Loucy (cell line): ENCODE measurements at regions not wholly inside any gene's neighbourhood (a gene's known extent, or its start where the extent isn't known, plus 50 kb on each side); places are given as distances from the start of the nearest gene placed in this dataset.

Experiments
- H2AFZ ChIP-seq: fragments of 200-600 bp; sonication (generic); 2 replicates; pipeline ENCODE4 v1.6.0; 2016; ENCODE audit warnings: antibody characterized with exemption, mild to moderate bottlenecking, low read length, moderate library complexity
- H3F3A ChIP-seq: fragments of 200-600 bp; 2 replicates; pipeline ENCODE4 v1.6.0; 2016; ENCODE audit warnings: antibody characterized with exemption, low read depth, mild to moderate bottlenecking
- H3K27me3 ChIP-seq: fragments of 200-600 bp; sonication (generic); 2 replicates; pipeline ENCODE4 v1.6.1; 2014; ENCODE audit warnings: low read length, mild to moderate bottlenecking; ENCODE audit not compliant: insufficient read depth, poor library complexity, severe bottlenecking
- H3K36me3 ChIP-seq: fragments of 200-600 bp; sonication (generic); 2 replicates; pipeline ENCODE4 v1.6.1; 2016; ENCODE audit warnings: low read length; ENCODE audit not compliant: insufficient read depth
- H3K4me1 ChIP-seq: fragments of 200-600 bp; sonication (generic); 2 replicates; pipeline ENCODE4 v1.5.1; 2014; ENCODE audit warnings: low read length, mild to moderate bottlenecking; ENCODE audit not compliant: insufficient read depth, poor library complexity, severe bottlenecking
- H3K4me2 ChIP-seq: fragments of 200-600 bp; sonication (generic); 2 replicates; pipeline ENCODE4 v1.6.0; 2014; ENCODE audit warnings: antibody characterized with exemption, low read length, low read depth, mild to moderate bottlenecking; ENCODE audit not compliant: poor library complexity, severe bottlenecking
- H3K4me3 ChIP-seq: fragments of 200-600 bp; sonication (generic); 2 replicates; pipeline ENCODE4 v1.5.1; 2014; ENCODE audit warnings: low read length, mild to moderate bottlenecking, mixed read lengths; ENCODE audit not compliant: poor library complexity, severe bottlenecking
- H3K79me2 ChIP-seq: fragments of 200-600 bp; sonication (generic); 2 replicates; pipeline ENCODE4 v1.6.1; 2014; ENCODE audit warnings: low read length; ENCODE audit not compliant: insufficient read depth
- H3K9ac ChIP-seq: fragments of 200-600 bp; sonication (generic); 2 replicates; pipeline ENCODE4 v1.6.0; 2014; ENCODE audit warnings: mild to moderate bottlenecking, low read depth, low read length, moderate library complexity; ENCODE audit not compliant: poor library complexity, severe bottlenecking
- H3K9me2 ChIP-seq: fragments of 200-600 bp; sonication (generic); replicated peaks from 2 replicates; pipeline ENCODE4 v1.6.1; 2016; ENCODE audit warnings: low read depth, low read length, mixed read lengths
- H3K9me3 ChIP-seq: fragments of 200-600 bp; sonication (generic); 2 replicates; pipeline ENCODE4 v1.6.1; 2014; ENCODE audit warnings: mild to moderate bottlenecking, antibody characterized with exemption, low read length, low read depth; ENCODE audit not compliant: insufficient read depth
- H4K20me1 ChIP-seq: fragments of 200-600 bp; sonication (generic); 2 replicates; pipeline ENCODE4 v1.6.0; 2014; ENCODE audit warnings: antibody characterized with exemption, low read length, mild to moderate bottlenecking; ENCODE audit not compliant: insufficient read depth, poor library complexity, severe bottlenecking
- CTCF ChIP-seq: fragments of 200-600 bp; sonication (generic); conservative IDR thresholded peaks from 2 replicates; pipeline ENCODE4 v1.5.1; 2014; ENCODE audit warnings: mild to moderate bottlenecking, antibody characterized with exemption, low read length
- EZH2phosphoT487 ChIP-seq: fragments of 200-600 bp; IDR thresholded peaks from 2 replicates; pipeline ENCODE4 v1.6.1; 2018; ENCODE audit warnings: antibody characterized with exemption, mild to moderate bottlenecking, moderate library complexity, borderline replicate concordance

- Histone ChIP-seq H3K9me2 (no peaks in the 10 kb centered on the region), H3K4me1 (peaks cover 9% of the 10 kb centered on the region), H3K9me3 (no peaks in the 10 kb centered on the region), H3K4me2 (no peak overlapping the region), H3K79me2 (no peaks in the 10 kb centered on the region), H4K20me1 (no peaks in the 10 kb centered on the region), H3K9ac (no peak overlapping the region), H3F3A (no peaks in the 10 kb centered on the region), H2AFZ (no peak overlapping the region), H3K36me3 (no peaks in the 10 kb centered on the region), H3K27me3 (no peaks in the 10 kb centered on the region), H3K4me3 (no peak overlapping the region)
- TF ChIP-seq EZH2phosphoT487 (no peak), CTCF (no peak)
Observed at GRCh38 chr1:67537667-67538018, 107.4 kb upstream of the SERBP1 start.

GRCh38 chr1:67540025-67540732 is 110.0 kb upstream of the SERBP1 start:
- no peaks in the 10 kb centered on the region for H3K9me2 ChIP-seq
- H3K36me3 ChIP-seq, result no peaks in the 10 kb centered on the region
- peaks cover 2% of the 10 kb centered on the region; the same call in 1 of the 2 replicates for H3F3A ChIP-seq
- H3K4me1 ChIP-seq, result peaks cover 1% of the 10 kb centered on the region
- no peak overlapping the region for H3K9ac ChIP-seq
- TF ChIP-seq CTCF (no peak), EZH2phosphoT487 (no peak)
- no peak overlapping the region for H2AFZ ChIP-seq
- no peaks in the 10 kb centered on the region for H3K9me3 ChIP-seq
- no peaks in the 10 kb centered on the region for H3K27me3 ChIP-seq
- no peaks in the 10 kb centered on the region for H3K79me2 ChIP-seq
- no peak overlapping the region for H3K4me2 ChIP-seq
- no peak overlapping the region for H3K4me3 ChIP-seq
- no peaks in the 10 kb centered on the region for H4K20me1 ChIP-seq

- H2AFZ ChIP-seq, result no peak overlapping the region
- no peaks in the 10 kb centered on the region for H3K36me3 ChIP-seq
- no peaks in the 10 kb centered on the region for H3K79me2 ChIP-seq
- H3K27me3 ChIP-seq, result no peaks in the 10 kb centered on the region
- H3K4me1 ChIP-seq, result no peaks in the 10 kb centered on the region
- H3K4me3 ChIP-seq, result no peak overlapping the region
- TF ChIP-seq CTCF (no peak), EZH2phosphoT487 (no peak)
- H3K9me2 ChIP-seq, result no peaks in the 10 kb centered on the region
- no peak overlapping the region for H3K9ac ChIP-seq
- H3K4me2 ChIP-seq, result no peak overlapping the region
- H3F3A ChIP-seq, result peaks cover 3% of the 10 kb centered on the region; the same call in 1 of the 2 replicates
- no peaks in the 10 kb centered on the region for H3K9me3 ChIP-seq
- H4K20me1 ChIP-seq, result no peaks in the 10 kb centered on the region
Observed at GRCh38 chr1:67540733-67541125, 110.5 kb upstream of the SERBP1 start.
